Thyroid gland (tissue), 4 donors: ENCODE measurements at regions not wholly inside any gene's neighbourhood (a gene's known extent, or its start where the extent isn't known, plus 50 kb on each side); places are given as distances from the start of the nearest gene placed in this dataset.

Experiments
- DNase-seq, 2 donors: peaks; one replicate each; pipeline ENCODE4 v3.0.0-alpha.2; 2019
- H3K27ac ChIP-seq, 3 donors: fragments of 200-600 bp; sonication (generic); 1 replicate in 2 of 3; 2 replicates in 1 of 3; pipeline ENCODE4 v1.5.1; 2016 to 2019; ENCODE audit warnings: mild to moderate bottlenecking in 1 of 3, moderate library complexity in 1 of 3
- H3K27me3 ChIP-seq: fragments of 200-600 bp; sonication (generic); one replicate; pipeline ENCODE4 v1.5.1; 2019
- H3K36me3 ChIP-seq, 2 donors: fragments of 200-600 bp; sonication (generic); one replicate each; pipeline ENCODE4 v1.5.1; 2016 to 2019
- H3K4me1 ChIP-seq, 2 donors: fragments of 200-600 bp; sonication (generic); one replicate each; pipeline ENCODE4 v1.5.1; 2017 to 2019
- H3K4me3 ChIP-seq, 3 donors: fragments of 200-600 bp; sonication (generic); replicated peaks in 1 of 3; 1 replicate in 2 of 3; 2 replicates in 1 of 3; pipeline ENCODE4 v1.5.1; 2016; ENCODE audit warnings: mild to moderate bottlenecking in 1 of 3
- H3K9me3 ChIP-seq: fragments of 200-600 bp; sonication (generic); one replicate; pipeline ENCODE4 v1.5.1; 2017
- POLR2A ChIP-seq, 2 donors: fragments of 450-650 bp; IDR thresholded peaks; one replicate each; pipeline ENCODE4 v1.6.1; 2017; ENCODE audit warnings: antibody characterized with exemption in 2 of 2, mild to moderate bottlenecking in 2 of 2, moderate library complexity in 1 of 2
- WGBS, 2 donors: methylation state at CpG; one replicate each; pipeline ENCODE4 v1.1.5; 2017; 5-methylcytosine and 5-hydroxymethylcytosine counted together
- intact Hi-C: fragments of 100-400 bp; cut with DNase I; formaldehyde crosslinking; loops from one replicate; pipeline ENCODE4 v1.15.1; 2023
- TF ChIP-seq, protein P1 (sequence below), 6 experiments: fragments of 200-600 bp in 3 of 6; fragments of 450-650 bp in 3 of 6; sonication (generic) in 3 of 6; IDR thresholded peaks; one replicate each; pipeline ENCODE4 v1.5.1; 2016 to 2019; ENCODE audit warnings: antibody characterized with exemption in 6 of 6, mild to moderate bottlenecking in 2 of 6, inconsistent platforms in 1 of 6, moderate library complexity in 1 of 6

DNA sequence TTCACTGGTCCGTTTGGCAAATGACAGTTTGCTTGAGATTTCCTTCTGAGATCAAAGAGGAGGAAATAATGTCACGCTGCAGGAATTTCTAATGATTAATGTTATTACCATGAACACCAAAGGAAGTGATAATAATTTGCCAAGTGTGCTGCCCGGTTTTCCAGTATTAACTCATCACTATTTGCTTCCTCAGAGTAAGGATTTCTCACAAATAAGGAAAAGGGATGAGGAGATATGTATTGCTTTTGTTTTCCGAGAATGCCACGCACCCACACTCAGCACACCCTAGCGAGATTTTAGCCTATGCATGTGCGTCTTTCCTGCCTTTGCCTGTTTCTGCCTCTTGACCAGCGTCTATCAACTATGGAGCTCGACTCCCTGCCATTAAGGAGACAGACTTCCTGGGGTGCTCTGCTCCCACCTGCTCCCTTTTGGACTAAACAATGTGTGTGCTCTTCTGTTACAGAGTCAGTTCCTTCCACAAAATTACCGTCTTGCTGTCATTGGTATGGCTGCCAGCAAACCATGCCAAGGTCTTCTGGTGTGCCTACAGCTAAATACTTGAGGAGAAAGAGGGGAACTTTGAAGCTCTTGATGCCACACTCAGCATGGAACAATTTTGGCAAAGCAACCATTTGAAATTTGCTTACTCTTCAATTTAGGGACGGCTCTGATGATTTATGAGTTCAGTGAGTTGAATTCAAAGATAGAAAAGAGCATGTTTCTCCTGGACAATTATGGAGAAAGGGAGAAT lies 393.1 kb upstream of the ZFP42 start:
- DNase-seq = no peak
- no peaks in the 10 kb centered on the region for H3K9me3 ChIP-seq
- H3K4me3 ChIP-seq = no peak overlapping the region
- intact Hi-C loops = no loop called here
- no peaks in the 10 kb centered on the region for H3K27me3 ChIP-seq
- TF ChIP-seq POLR2A (IDR thresholded peaks at IDR 0.05) = no peak
- TF ChIP-seq, protein P1, sequence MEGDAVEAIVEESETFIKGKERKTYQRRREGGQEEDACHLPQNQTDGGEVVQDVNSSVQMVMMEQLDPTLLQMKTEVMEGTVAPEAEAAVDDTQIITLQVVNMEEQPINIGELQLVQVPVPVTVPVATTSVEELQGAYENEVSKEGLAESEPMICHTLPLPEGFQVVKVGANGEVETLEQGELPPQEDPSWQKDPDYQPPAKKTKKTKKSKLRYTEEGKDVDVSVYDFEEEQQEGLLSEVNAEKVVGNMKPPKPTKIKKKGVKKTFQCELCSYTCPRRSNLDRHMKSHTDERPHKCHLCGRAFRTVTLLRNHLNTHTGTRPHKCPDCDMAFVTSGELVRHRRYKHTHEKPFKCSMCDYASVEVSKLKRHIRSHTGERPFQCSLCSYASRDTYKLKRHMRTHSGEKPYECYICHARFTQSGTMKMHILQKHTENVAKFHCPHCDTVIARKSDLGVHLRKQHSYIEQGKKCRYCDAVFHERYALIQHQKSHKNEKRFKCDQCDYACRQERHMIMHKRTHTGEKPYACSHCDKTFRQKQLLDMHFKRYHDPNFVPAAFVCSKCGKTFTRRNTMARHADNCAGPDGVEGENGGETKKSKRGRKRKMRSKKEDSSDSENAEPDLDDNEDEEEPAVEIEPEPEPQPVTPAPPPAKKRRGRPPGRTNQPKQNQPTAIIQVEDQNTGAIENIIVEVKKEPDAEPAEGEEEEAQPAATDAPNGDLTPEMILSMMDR (IDR thresholded peaks at IDR 0.05) = no peak
- 59 to 72% methylated on average over 11 of the region's 11 CpGs for WGBS, 2 donors
- H3K4me1 ChIP-seq = no peaks in the 10 kb centered on the region
- no peak overlapping the region for H3K27ac ChIP-seq
- H3K36me3 ChIP-seq = no peaks in the 10 kb centered on the region

- no peaks in the 10 kb centered on the region for H3K9me3 ChIP-seq
- H3K4me3 ChIP-seq = no peak overlapping the region
- 80 to 84% methylated on average over 5 of the region's 5 CpGs for WGBS, 2 donors
- intact Hi-C loops = no loop called here
- H3K27ac ChIP-seq = no peak overlapping the region
- H3K4me1 ChIP-seq = no peaks in the 10 kb centered on the region
- H3K36me3 ChIP-seq = no peaks in the 10 kb centered on the region
- no peaks in the 10 kb centered on the region for H3K27me3 ChIP-seq
- TF ChIP-seq, protein P1 (IDR thresholded peaks at IDR 0.05) = no peak
- TF ChIP-seq POLR2A (IDR thresholded peaks at IDR 0.05) = no peak
- DNase-seq = no peak
Measured at GRCh38 chr4:187603093-187604025, 392.2 kb upstream of the ZFP42 start.

- Histone ChIP-seq H3K27me3 (no peaks in the 10 kb centered on the region), H3K4me3 (no peak overlapping the region), H3K27ac (no peak overlapping the region), H3K4me1 (no peaks in the 10 kb centered on the region), H3K9me3 (no peaks in the 10 kb centered on the region), H3K36me3 (no peaks in the 10 kb centered on the region)
- intact Hi-C loops = no loop called here
- no peak for DNase-seq
- TF ChIP-seq POLR2A (IDR thresholded peaks at IDR 0.05) = no peak
- TF ChIP-seq, protein P1 (IDR thresholded peaks at IDR 0.05) = no peak
- WGBS, 2 donors = 33 to 35% methylated on average over 9 of the region's 9 CpGs
Measured at GRCh38 chr4:187604984-187605383, 390.6 kb upstream of the ZFP42 start.

DNA sequence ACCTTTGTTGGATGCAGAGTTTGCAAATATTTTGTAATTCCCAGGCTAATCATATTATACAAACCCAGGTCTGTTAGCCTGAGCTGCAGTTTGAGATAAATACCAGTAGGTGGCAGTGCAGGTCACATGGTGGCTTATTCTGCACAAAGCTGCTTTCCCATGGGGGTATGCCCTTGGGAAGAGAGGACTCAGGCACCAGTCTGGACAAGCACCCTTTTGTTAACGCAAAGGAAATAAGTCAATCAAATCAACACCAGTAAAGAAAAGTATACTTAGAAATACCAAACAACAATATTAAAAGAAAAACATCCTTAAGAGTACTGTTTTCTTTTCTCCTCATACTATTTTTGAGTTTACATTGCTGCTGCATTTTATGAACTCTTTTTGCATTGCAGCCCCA lies 389.0 kb upstream of the ZFP42 start:
- WGBS, 2 donors = 53 to 58% methylated on average over 1 of the region's 1 CpG
- intact Hi-C loops = no loop called here
- H3K27ac ChIP-seq = no peak overlapping the region
- H3K4me1 ChIP-seq = no peaks in the 10 kb centered on the region
- H3K27me3 ChIP-seq = no peaks in the 10 kb centered on the region
- no peak overlapping the region for H3K4me3 ChIP-seq
- no peaks in the 10 kb centered on the region for H3K9me3 ChIP-seq
- TF ChIP-seq, protein P1 (IDR thresholded peaks at IDR 0.05) = peak; percentile 37 to 80 (median 56)
- TF ChIP-seq POLR2A (IDR thresholded peaks at IDR 0.05) = no peak
- no peak for DNase-seq
- no peaks in the 10 kb centered on the region for H3K36me3 ChIP-seq

DNA sequence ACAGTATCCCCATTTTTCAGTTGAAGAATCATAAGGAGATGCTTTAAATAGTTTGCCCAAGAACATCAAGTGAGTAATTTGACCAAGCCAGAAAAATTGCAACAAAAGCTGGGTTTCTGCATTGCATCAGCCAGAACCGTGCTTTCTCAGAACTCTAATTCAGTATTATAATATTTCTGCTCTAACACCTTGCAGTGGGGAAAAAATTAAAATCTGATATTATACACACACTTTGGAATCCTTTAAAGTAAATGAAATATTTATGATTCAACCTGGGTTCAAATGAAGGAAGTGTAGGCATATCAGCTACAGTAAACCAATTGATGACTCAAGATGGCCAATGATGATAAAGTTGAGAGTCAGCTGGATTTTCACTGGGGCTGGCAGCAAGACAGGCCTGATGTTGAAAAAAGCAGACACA lies 387.6 kb upstream of the ZFP42 start:
- no peaks in the 10 kb centered on the region for H3K27me3 ChIP-seq
- H3K4me3 ChIP-seq = no peak overlapping the region
- H3K36me3 ChIP-seq = no peaks in the 10 kb centered on the region
- H3K27ac ChIP-seq = no peak overlapping the region
- H3K9me3 ChIP-seq = no peaks in the 10 kb centered on the region
- no peak for DNase-seq
- intact Hi-C loops = no loop called here
- TF ChIP-seq POLR2A (IDR thresholded peaks at IDR 0.05) = no peak
- TF ChIP-seq, protein P1 (IDR thresholded peaks at IDR 0.05) = no peak
- WGBS, 2 donors = 80 to 87% methylated on average over 1 of the region's 1 CpG
- no peaks in the 10 kb centered on the region for H3K4me1 ChIP-seq
